K562 (cell line): ENCODE measurements at regions not wholly inside any gene's neighbourhood (a gene's known extent, or its start where the extent isn't known, plus 50 kb on each side); places are given as distances from the start of the nearest gene placed in this dataset.

ENCODE experiments used
- ATAC-seq: fragments of 200-7000 bp; cut with Tn5 transposase; 3 replicates; pipeline ENCODE4 v1.9.1; 2020; ENCODE audit warnings: moderate library complexity
- BruUV-seq: library from RNA; stranded (reverse); fragments of 400-500 nt; replicated peaks from 2 replicates; lab custom pipeline; 2021; lab: Mats Ljungman, UMichigan
- CTCF ChIA-PET: fragments of 300-600 bp; formaldehyde crosslinking; extraction: SDS; loops from one replicate; lab custom pipeline; 2021; ENCODE audit warnings: low intra/inter-chr PET ratio; lab: Yijun Ruan, JAX
- POLR2A ChIA-PET: fragments of 300-600, 350-650 bp; sonication (Branson Sonifier 250); formaldehyde crosslinking; extraction: SDS; loops from one replicate; lab custom pipeline; 2021; ENCODE audit warnings: antibody characterized with exemption, inconsistent platforms; lab: Yijun Ruan, JAX
- DNase-seq, 4 experiments: peaks; one replicate each; pipeline versions ENCODE4 v3.0.0 to v3.0.0-alpha.2; 2011 to 2018; ENCODE audit warnings: low spot score in 3 of 4, mixed read lengths in 3 of 4; ENCODE audit errors: extremely low read depth in 1 of 4
- FAIRE-seq: peaks from 2 replicates; lab custom pipeline; 2011; peaks lifted over from hg19 to GRCh38; lab: Jason Lieb, UNC
- H2AFZ ChIP-seq: 2 replicates; pipeline ENCODE4 v1.6.0; 2011; ENCODE audit warnings: low read depth, low read length, control low read depth, inconsistent platforms
- H3K27ac ChIP-seq: fragments of 200-600 bp; 3 replicates; pipeline ENCODE4 v1.8.0; 2011; ENCODE audit warnings: low read depth, mild to moderate bottlenecking, control low read depth, inconsistent platforms, low read length, moderate library complexity, mixed read lengths; ENCODE audit errors: extremely low read depth
- H3K27me3 ChIP-seq, 2 experiments: fragments of 300-600 bp in 1 of 2; 2 replicates in 1 of 2; 3 replicates in 1 of 2; pipeline versions ENCODE4 v1.6.0 to v1.8.0; 2011; ENCODE audit warnings: inconsistent platforms in 2 of 2, low read length in 2 of 2, mild to moderate bottlenecking in 1 of 2, mixed read lengths in 1 of 2, moderate library complexity in 1 of 2; ENCODE audit not compliant: control insufficient read depth in 2 of 2, insufficient read depth in 2 of 2
- H3K36me3 ChIP-seq: fragments of 300-600 bp; 3 replicates; pipeline ENCODE4 v1.8.0; 2011; ENCODE audit warnings: mild to moderate bottlenecking, low read length, inconsistent platforms; ENCODE audit not compliant: control insufficient read depth, insufficient read depth
- H3K4me1 ChIP-seq, 2 experiments: fragments of 200-600 bp in 1 of 2; replicated peaks in 1 of 2; 2 replicates in 1 of 2; 3 replicates in 1 of 2; pipeline versions ENCODE4 v1.5.1 to v1.8.0; 2011; ENCODE audit warnings: inconsistent platforms in 2 of 2, low read length in 2 of 2, mild to moderate bottlenecking in 1 of 2, mixed read lengths in 1 of 2, moderate library complexity in 1 of 2; ENCODE audit not compliant: control insufficient read depth in 2 of 2, insufficient read depth in 2 of 2
- H3K4me2 ChIP-seq: 2 replicates; pipeline ENCODE4 v1.6.1; 2011; ENCODE audit warnings: low read length, control low read depth, inconsistent platforms, mixed read lengths; ENCODE audit not compliant: insufficient read depth
- H3K4me3 ChIP-seq: fragments of 200-600 bp; sonication (generic), shearing (Covaris generic); 2 replicates; pipeline ENCODE4 v1.5.1; 2016; ENCODE audit warnings: control low read depth, inconsistent platforms
- H3K79me2 ChIP-seq: fragments of 200-600 bp; 3 replicates; pipeline ENCODE4 v1.8.0; 2011; ENCODE audit warnings: low read length, inconsistent platforms; ENCODE audit not compliant: control insufficient read depth, insufficient read depth
- H3K9ac ChIP-seq, 2 experiments: 2 replicates each; pipeline versions ENCODE4 v1.6.0 to v1.6.1; 2011; ENCODE audit warnings: low read depth in 2 of 2, low read length in 2 of 2, control low read depth in 1 of 2, inconsistent platforms in 1 of 2, mild to moderate bottlenecking in 1 of 2, mixed read lengths in 1 of 2; ENCODE audit not compliant: insufficient read depth in 1 of 2
- H3K9me1 ChIP-seq: one replicate; pipeline ENCODE4 v1.6.0; 2011; ENCODE audit warnings: inconsistent platforms, mild to moderate bottlenecking, low read length, moderate library complexity; ENCODE audit not compliant: control insufficient read depth, insufficient read depth
- H3K9me3 ChIP-seq: replicated peaks from 2 replicates; pipeline ENCODE4 v1.5.1; 2011; ENCODE audit warnings: low read depth, low read length, inconsistent platforms; ENCODE audit not compliant: control insufficient read depth, insufficient read depth
- H4K20me1 ChIP-seq: replicated peaks from 2 replicates; pipeline ENCODE4 v1.6.1; 2011; ENCODE audit warnings: low read length, inconsistent platforms, mixed read lengths; ENCODE audit not compliant: control insufficient read depth, insufficient read depth
- BACH1 ChIP-seq: fragments of 200-800 bp; sonication (Bioruptor generic); IDR thresholded peaks from 2 replicates; pipeline ENCODE4 v1.6.1; 2016; ENCODE audit warnings: missing genetic modification characterization, missing compliant biosample characterization
- CREB1 ChIP-seq, 2 experiments: sonication (generic) in 1 of 2; formaldehyde crosslinking in 1 of 2; IDR thresholded peaks; 2 replicates each; pipeline versions ENCODE4 v1.6.1 to v1.8.0; 2012 to 2022; ENCODE audit warnings: inconsistent platforms in 1 of 2, mild to moderate bottlenecking in 1 of 2, missing genetic modification reagents in 1 of 2, moderate library complexity in 1 of 2
- CREB5 ChIP-seq: fragments of 250-450 bp; sonication (Bioruptor Pico); IDR thresholded peaks from 2 replicates; pipeline ENCODE4 v1.5.0; 2020; ENCODE audit warnings: mild to moderate bottlenecking
- DACH1 ChIP-seq: fragments of 450-650 bp; IDR thresholded peaks from 2 replicates; pipeline ENCODE4 v1.6.1; 2018; ENCODE audit not compliant: partially characterized antibody
- GTF2B ChIP-seq: IDR thresholded peaks from 2 replicates; pipeline ENCODE4 v1.6.1; 2011; ENCODE audit not compliant: insufficient read length; ENCODE audit errors: extremely low read depth
- MCM2 ChIP-seq: fragments of 450-650 bp; IDR thresholded peaks from 2 replicates; pipeline ENCODE4 v1.6.1; 2017; ENCODE audit warnings: low read depth, mild to moderate bottlenecking
- TAF1 ChIP-seq: IDR thresholded peaks from 2 replicates; pipeline ENCODE4 v1.6.1; 2011; ENCODE audit warnings: mild to moderate bottlenecking, low read length, moderate library complexity; ENCODE audit not compliant: insufficient read depth, control insufficient read depth, severe bottlenecking; ENCODE audit errors: extremely low read depth
- USF2 ChIP-seq: sonication (generic); formaldehyde crosslinking; IDR thresholded peaks from 2 replicates; pipeline ENCODE4 v1.5.0; 2020; ENCODE audit warnings: missing genetic modification reagents
- ZBTB12 ChIP-seq: fragments of 250-450 bp; sonication (Bioruptor Pico); IDR thresholded peaks from 2 replicates; pipeline ENCODE4 v1.4.0; 2020
- ZNF274 ChIP-seq: IDR thresholded peaks from 2 replicates; pipeline ENCODE4 v1.6.1; 2011; ENCODE audit warnings: low read depth, mild to moderate bottlenecking, low read length, moderate library complexity, borderline replicate concordance
- ZNF609 ChIP-seq: sonication (generic); formaldehyde crosslinking; IDR thresholded peaks from 2 replicates; pipeline ENCODE4 v1.8.1; 2023; ENCODE audit warnings: missing genetic modification reagents, mild to moderate bottlenecking, borderline replicate concordance
- WGBS: fragments of 100-300 bp; shearing (Covaris generic); methylation state at CpG from one replicate; pipeline ENCODE4 v1.1.6; 2016; ENCODE audit warnings: low coverage, mixed read lengths; ENCODE audit not compliant: insufficient coverage; ENCODE audit errors: missing lambda C conversion rate; 5-methylcytosine and 5-hydroxymethylcytosine counted together
- in situ Hi-C: fragments of 300-500 bp; cut with MboI; formaldehyde crosslinking; loops from 4 replicates; pipeline ENCODE4 v1.15.0; 2018; ENCODE audit warnings: inconsistent platforms, mixed read lengths
- intact Hi-C: fragments of 100-400 bp; cut with micrococcal nuclease; formaldehyde crosslinking; loops from 2 replicates; pipeline ENCODE4 v1.14.2; 2022

GRCh38 chr19:29454109-29454508, 71.7 kb upstream of the VSTM2B start (continued):
- TF ChIP-seq TAF1: no peak

GRCh38 chr19:29457413-29457812, 68.4 kb upstream of the VSTM2B start:
- ChIA-PET CTCF (no interaction called here), POLR2A (no interaction called here)
- DNase-seq (no peak), ATAC-seq (no peak), FAIRE-seq (no peak)
- Histone ChIP-seq H3K9me3 (no peaks in the 10 kb centered on the region), H3K27me3 (peaks cover 0 to 7% of the 10 kb centered on the region in 2 experiments; a peak in 1 of 5 replicates), H3K4me1 (no peaks in the 10 kb centered on the region), H3K4me2 (no peak overlapping the region), H2AFZ (no peak overlapping the region), H3K27ac (no peak overlapping the region), H3K9me1 (no peaks in the 10 kb centered on the region), H3K4me3 (no peak overlapping the region), H3K79me2 (no peaks in the 10 kb centered on the region), H4K20me1 (0 out of 2 replicates have a peak, but pooled peaks cover 4% of the 10 kb centered on the region), H3K9ac (no peak overlapping the region), H3K36me3 (no peaks in the 10 kb centered on the region)
- in situ Hi-C loops: no loop called here
- no TSS peak for BruUV-seq
- intact Hi-C loops: no loop called here
- WGBS: 0% methylated on average over 1 of the region's 1 CpG
- TF ChIP-seq ZNF609 (CRISPR knock-in tag) (no peak), ZNF274 (no peak), GTF2B (no peak), BACH1 (tag) (no peak), CREB1 (IDR thresholded peaks at IDR 0.05) (no peak), CREB1 (CRISPR knock-in tag; IDR thresholded peaks at IDR 0.05) (no peak), MCM2 (no peak), USF2 (CRISPR knock-in tag) (no peak), ZBTB12 (CRISPR knock-in tag) (no peak), CREB5 (CRISPR knock-in tag) (no peak), DACH1 (no peak)
